IMR-90 (cell line): ENCODE measurements at regions not wholly inside any gene's neighbourhood (a gene's known extent, or its start where the extent isn't known, plus 50 kb on each side); places are given as distances from the start of the nearest gene placed in this dataset.

ENCODE experiments used
- ATAC-seq: fragments of 200-7000 bp; cut with Tn5 transposase; 2 replicates; pipeline ENCODE4 v1.9.1; 2020; ENCODE audit warnings: low read depth, mild to moderate bottlenecking, moderate library complexity
- BruUV-seq: library from RNA; stranded (reverse); fragments of 400-500 nt; replicated peaks from 2 replicates; lab custom pipeline; 2021; lab: Mats Ljungman, UMichigan
- CTCF ChIA-PET: fragments of 300-600 bp; formaldehyde crosslinking; extraction: SDS; loops from one replicate; lab custom pipeline; 2021; ENCODE audit warnings: antibody characterized with exemption; lab: Yijun Ruan, JAX
- POLR2A ChIA-PET: fragments of 300-600 bp; sonication (Branson Sonifier 250); formaldehyde crosslinking; loops from one replicate; lab custom pipeline; 2022; ENCODE audit warnings: antibody characterized with exemption; ENCODE audit not compliant: unreplicated experiment; lab: Charles Lee
- DNase-seq: peaks from one replicate; pipeline ENCODE4 v3.0.0; 2013
- H2AFZ ChIP-seq: replicated peaks from 2 replicates; pipeline ENCODE3; 2013; ENCODE audit warnings: low read length, mild to moderate bottlenecking; ENCODE audit not compliant: poor library complexity
- H2AK5ac ChIP-seq: 2 replicates; pipeline ENCODE4 v1.6.1; 2013; ENCODE audit warnings: low read depth, low read length, inconsistent platforms
- H2AK9ac ChIP-seq: replicated peaks from 2 replicates; pipeline ENCODE3; 2013; ENCODE audit warnings: mild to moderate bottlenecking, low read depth, low read length, moderate library complexity; ENCODE audit not compliant: poor library complexity
- H2BK120ac ChIP-seq: 2 replicates; pipeline ENCODE4 v1.6.1; 2013; ENCODE audit warnings: low read depth, low read length, inconsistent platforms
- H2BK15ac ChIP-seq: 3 replicates; pipeline ENCODE4 v1.6.1; 2013; ENCODE audit warnings: low read depth, low read length, inconsistent platforms
- H2BK20ac ChIP-seq: 2 replicates; pipeline ENCODE4 v1.6.1; 2013; ENCODE audit warnings: low read depth, mild to moderate bottlenecking, inconsistent platforms, low read length, moderate library complexity
- H2BK5ac ChIP-seq: 2 replicates; pipeline ENCODE4 v1.6.1; 2013; ENCODE audit warnings: mild to moderate bottlenecking, low read depth, low read length, inconsistent platforms; ENCODE audit not compliant: poor library complexity, severe bottlenecking
- H3K14ac ChIP-seq: replicated peaks from 2 replicates; pipeline ENCODE4 v1.6.1; 2013; ENCODE audit warnings: low read depth, low read length, inconsistent platforms
- H3K18ac ChIP-seq: 2 replicates; pipeline ENCODE4 v1.6.1; 2013; ENCODE audit warnings: low read depth, low read length, control low read depth
- H3K23ac ChIP-seq: 2 replicates; pipeline ENCODE4 v1.6.1; 2013; ENCODE audit warnings: low read depth, low read length, inconsistent platforms
- H3K27ac ChIP-seq: 2 replicates; pipeline ENCODE4 v1.5.1; 2013; ENCODE audit warnings: mild to moderate bottlenecking, control low read depth, low read length; ENCODE audit not compliant: insufficient read depth
- H3K27me3 ChIP-seq: 2 replicates; pipeline ENCODE4 v1.6.1; 2013; ENCODE audit warnings: low read length; ENCODE audit not compliant: control insufficient read depth, insufficient read depth
- H3K36me3 ChIP-seq: 2 replicates; pipeline ENCODE4 v1.6.1; 2013; ENCODE audit warnings: low read length, mixed read lengths; ENCODE audit not compliant: control insufficient read depth, insufficient read depth
- H3K4ac ChIP-seq: 2 replicates; pipeline ENCODE4 v1.6.1; 2013; ENCODE audit warnings: low read depth, low read length, inconsistent platforms
- H3K4me1 ChIP-seq: 2 replicates; pipeline ENCODE4 v1.6.1; 2013; ENCODE audit warnings: low read length, mixed read lengths; ENCODE audit not compliant: control insufficient read depth, insufficient read depth
- H3K4me2 ChIP-seq: 2 replicates; pipeline ENCODE4 v1.6.1; 2013; ENCODE audit warnings: low read depth, mild to moderate bottlenecking, control low read depth, low read length, moderate library complexity
- H3K4me3 ChIP-seq: 2 replicates; pipeline ENCODE4 v1.5.1; 2013; ENCODE audit warnings: low read depth, mild to moderate bottlenecking, control low read depth, low read length, moderate library complexity; ENCODE audit not compliant: insufficient read depth
- H3K56ac ChIP-seq: 2 replicates; pipeline ENCODE4 v1.6.1; 2013; ENCODE audit warnings: low read length, inconsistent platforms; ENCODE audit not compliant: insufficient read depth; ENCODE audit errors: extremely low read depth
- H3K79me1 ChIP-seq, 2 experiments: 2 replicates each; pipeline ENCODE4 v1.6.1; 2013; ENCODE audit warnings: low read length in 2 of 2, inconsistent platforms in 1 of 2, low read depth in 1 of 2
- H3K9ac ChIP-seq: 2 replicates; pipeline ENCODE4 v1.6.1; 2013; ENCODE audit warnings: low read depth, low read length, control low read depth
- H3K9me1 ChIP-seq: 2 replicates; pipeline ENCODE4 v1.6.1; 2013; ENCODE audit warnings: low read length, inconsistent platforms; ENCODE audit not compliant: insufficient read depth
- H3K9me3 ChIP-seq: 2 replicates; pipeline ENCODE4 v1.6.1; 2013; ENCODE audit warnings: low read length; ENCODE audit not compliant: control insufficient read depth, insufficient read depth
- H4K20me1 ChIP-seq: 2 replicates; pipeline ENCODE4 v1.6.1; 2013; ENCODE audit warnings: low read length, inconsistent platforms; ENCODE audit not compliant: insufficient read depth
- H4K5ac ChIP-seq: 2 replicates; pipeline ENCODE4 v1.6.1; 2013; ENCODE audit warnings: mild to moderate bottlenecking, low read depth, low read length, control low read depth
- H4K8ac ChIP-seq, 2 experiments: 2 replicates each; pipeline ENCODE4 v1.6.1; 2013; ENCODE audit warnings: low read depth in 2 of 2, low read length in 2 of 2, control low read depth in 1 of 2, inconsistent platforms in 1 of 2
- H4K91ac ChIP-seq: 2 replicates; pipeline ENCODE4 v1.6.1; 2013; ENCODE audit warnings: low read depth, low read length, inconsistent platforms; ENCODE audit not compliant: insufficient read depth
- CEBPB ChIP-seq: IDR thresholded peaks from 2 replicates; pipeline ENCODE4 v1.6.1; 2012; ENCODE audit warnings: low read depth, low read length, improper control_type of control experiment
- MAFK ChIP-seq: IDR thresholded peaks from 2 replicates; pipeline ENCODE4 v1.6.1; 2012; ENCODE audit warnings: low read depth, low read length, improper control_type of control experiment
- RFX5 ChIP-seq: IDR thresholded peaks from 2 replicates; pipeline ENCODE4 v1.8.0; 2012; ENCODE audit warnings: low read depth, mild to moderate bottlenecking, low read length, moderate library complexity
- WGBS, 2 experiments: methylation state at CpG; one replicate each; pipeline versions ENCODE4 v1.1.5 to v1.1.7; 2013; ENCODE audit warnings: missing lambda C conversion rate in 2 of 2; ENCODE audit not compliant: insufficient read length in 1 of 2; ENCODE audit errors: extremely low coverage in 2 of 2; 5-methylcytosine and 5-hydroxymethylcytosine counted together
- dilution Hi-C: fragments of 300-500 bp; cut with HindIII; formaldehyde crosslinking; loops from one replicate; pipeline ENCODE4 v1.14.3; 2018; ENCODE audit warnings: low sequenced_read_pairs; ENCODE audit not compliant: unreplicated experiment
- in situ Hi-C: fragments of 300-500 bp; cut with MboI; formaldehyde crosslinking; loops from 3 replicates; pipeline ENCODE4 v1.14.3; 2019; ENCODE audit warnings: low sequenced_read_pairs, inconsistent platforms, mixed read lengths
- intact Hi-C: fragments of 100-400 bp; cut with micrococcal nuclease; formaldehyde crosslinking; loops from 2 replicates; pipeline ENCODE4 v1.10.0; 2022

GRCh38 chr9:99377790-99378775, 156.0 kb downstream of the SEC61B start:
- POLR2A ChIA-PET, result interaction anchor here (0.6 kb wide), 1 partner anchor 969 kb away, joined by 3 read pairs; no protein-coding TSS in a partner anchor
- Histone ChIP-seq H3K27me3 (peaks cover 2% of the 10 kb centered on the region), H3K9me3 (no peaks in the 10 kb centered on the region), H2BK5ac (no peak overlapping the region), H4K8ac (no peak overlapping the region; a peak in 2 of 4 replicates), H3K79me1 (no peaks in the 10 kb centered on the region), H3K56ac (no peak overlapping the region), H3K9me1 (0 out of 2 replicates have a peak, but pooled peaks cover 3% of the 10 kb centered on the region), H2BK20ac (peak overlapping the region; percentile 77), H3K9ac (no peak overlapping the region), H3K36me3 (no peaks in the 10 kb centered on the region), H3K4me3 (no peak overlapping the region), H3K4ac (peak overlapping the region; percentile 21), H3K27ac (no peak overlapping the region), H3K14ac (peak overlapping the region; percentile 38), H2BK15ac (peak overlapping the region; percentile 66; the same call in 1 of the 3 replicates), H2AK9ac (no peak overlapping the region), H2AK5ac (peak overlapping the region; percentile 22; the same call in 1 of the 2 replicates), H3K4me1 (peaks cover 14% of the 10 kb centered on the region), H4K91ac (peak overlapping the region; percentile 58; the same call in 1 of the 2 replicates), H3K23ac (0 out of 2 replicates have a peak overlapping the region, but pooled peaks have one; percentile 11), H2AFZ (no peak overlapping the region), H2BK120ac (peak overlapping the region; percentile 33), H3K18ac (peak overlapping the region; percentile 14), H3K4me2 (no peak overlapping the region), H4K20me1 (no peaks in the 10 kb centered on the region), H4K5ac (peak overlapping the region; percentile 62)
- ATAC-seq (peak; percentile 95), DNase-seq (peak; percentile 71)
- in situ Hi-C loops (no loop called here), dilution Hi-C loops (no loop called here), intact Hi-C loops (no loop called here)
- no TSS peak for BruUV-seq
- TF ChIP-seq MAFK, result peak; percentile 69
- TF ChIP-seq RFX5, result no peak
- TF ChIP-seq CEBPB, result no peak
- CTCF ChIA-PET, result no interaction called here
- WGBS, 2 experiments, result 50% methylated on average over 1 of the region's 10 CpGs; no CpG with 5 or more reads in 1 of the 2 experiments
